ENCODE measurements at regions not wholly inside any gene's neighbourhood (a gene's known extent, or its start where the extent isn't known, plus 50 kb on each side); places are given as distances from the start of the nearest gene placed in this dataset.

- TF ChIP-seq CTCF (IDR thresholded peaks at IDR 0.05) = no peak
- DNase-seq (no peak), ATAC-seq (no peak)
- 84 to 97% (median 90%) methylated on average over 4 of the region's 4 CpGs for WGBS, 3 donors
- Histone ChIP-seq H3K27ac (no peak overlapping the region), H3K4me1 (no peaks in the 10 kb centered on the region), H3K4me3 (no peak overlapping the region), H3K27me3 (ENCODE audit: insufficient read depth in 3 of 3, low read length in 2 of 3) (no peaks in the 10 kb centered on the region), H3K9me3 (no peaks in the 10 kb centered on the region), H3K36me3 (ENCODE audit: insufficient read depth in 1 of 2, low read depth in 1 of 2) (no peaks in the 10 kb centered on the region)
- intact Hi-C loops (cut with DNase I) = no loop called here
Measured at GRCh38 chr20:60327971-60328660, 369.9 kb downstream of the CDH26 start.

- no peaks in the 10 kb centered on the region for H3K9me3 ChIP-seq
- TF ChIP-seq CTCF (IDR thresholded peaks at IDR 0.05) = no peak
- H3K36me3 ChIP-seq (ENCODE audit: insufficient read depth in 1 of 2, low read depth in 1 of 2) = no peaks in the 10 kb centered on the region
- H3K4me3 ChIP-seq = no peak overlapping the region
- H3K4me1 ChIP-seq = no peaks in the 10 kb centered on the region
- no peak for ATAC-seq
- no peak overlapping the region for H3K27ac ChIP-seq
- no peak for DNase-seq
- H3K27me3 ChIP-seq (ENCODE audit: insufficient read depth in 3 of 3, low read length in 2 of 3) = no peaks in the 10 kb centered on the region
- 56 to 61% (median 60%) methylated on average over 3 of the region's 3 CpGs for WGBS, 3 donors
- intact Hi-C loops (cut with DNase I) = no loop called here
Measured at GRCh38 chr20:60330461-60330860, 372.2 kb downstream of the CDH26 start.

- H3K9me3 ChIP-seq = no peaks in the 10 kb centered on the region
- no peaks in the 10 kb centered on the region for H3K4me1 ChIP-seq
- 88 to 94% (median 93%) methylated on average over 11 of the region's 11 CpGs for WGBS, 3 donors
- intact Hi-C loops (cut with DNase I) = no loop called here
- H3K4me3 ChIP-seq = no peak overlapping the region
- no peaks in the 10 kb centered on the region for H3K36me3 ChIP-seq (ENCODE audit: insufficient read depth in 1 of 2, low read depth in 1 of 2)
- ATAC-seq (no peak), DNase-seq (no peak)
- no peak for TF ChIP-seq CTCF (IDR thresholded peaks at IDR 0.05)
- H3K27ac ChIP-seq = no peak overlapping the region
- no peaks in the 10 kb centered on the region for H3K27me3 ChIP-seq (ENCODE audit: insufficient read depth in 3 of 3, low read length in 2 of 3)
Measured at GRCh38 chr20:60331688-60332300, 373.6 kb downstream of the CDH26 start.

GRCh38 chr20:60332523-60332922 lies 374.3 kb downstream of the CDH26 start:
- no peak for ATAC-seq
- WGBS, 3 donors = 57 to 66% (median 61%) methylated on average over 3 of the region's 3 CpGs
- no peak for TF ChIP-seq CTCF (IDR thresholded peaks at IDR 0.05)

More at GRCh38 chr20:60332523-60332922, 374.3 kb downstream of the CDH26 start:
- Histone ChIP-seq H3K36me3 (ENCODE audit: insufficient read depth in 1 of 2, low read depth in 1 of 2) (no peaks in the 10 kb centered on the region), H3K27me3 (ENCODE audit: insufficient read depth in 3 of 3, low read length in 2 of 3) (no peaks in the 10 kb centered on the region), H3K9me3 (no peaks in the 10 kb centered on the region), H3K27ac (no peak overlapping the region), H3K4me3 (no peak overlapping the region), H3K4me1 (no peaks in the 10 kb centered on the region)
- no peak for DNase-seq
- intact Hi-C loops (cut with DNase I) = no loop called here
